Astrocyte of the cerebellum (primary cell): ENCODE measurements at regions not wholly inside any gene's neighbourhood (a gene's known extent, or its start where the extent isn't known, plus 50 kb on each side); places are given as distances from the start of the nearest gene placed in this dataset.

Experiments
- DNase-seq: peaks from one replicate; pipeline ENCODE4 v3.0.0-alpha.2; 2011; ENCODE audit warnings: low read depth
- H3K4me3 ChIP-seq: 2 replicates; pipeline ENCODE4 v1.5.1; 2011; ENCODE audit warnings: mild to moderate bottlenecking, low read depth, low read length, moderate library complexity
- in situ Hi-C: cut with HindIII; loops from 2 replicates; pipeline ENCODE4 v1.10.0; 2017; ENCODE audit warnings: low sequenced_read_pairs
- TF ChIP-seq, protein P1 (sequence below): IDR thresholded peaks from 2 replicates; pipeline ENCODE4 v1.5.1; 2012; ENCODE audit warnings: low read length, low read depth, moderate library complexity, mild to moderate bottlenecking; ENCODE audit errors: missing control alignments

DNA sequence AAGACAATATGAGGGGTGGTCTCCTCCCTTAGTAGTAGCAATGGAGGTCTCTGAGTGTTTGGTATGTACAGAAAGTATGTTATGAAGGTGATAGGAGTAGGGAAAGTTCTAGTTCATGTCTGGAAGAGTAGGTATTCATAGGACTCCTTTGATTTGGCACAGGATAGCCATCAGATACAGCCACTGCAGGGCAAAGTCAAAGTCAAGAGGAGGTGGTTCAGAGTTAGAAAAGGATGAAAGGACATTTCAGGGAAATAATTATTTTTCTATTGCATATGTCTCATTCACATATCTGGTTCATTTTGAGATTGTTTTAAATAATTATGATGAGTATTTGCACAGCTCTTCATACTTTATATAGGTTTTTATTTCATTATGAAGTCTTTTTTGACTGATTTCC lies 381.1 kb downstream of the MFSD1 start:
- no peak for DNase-seq
- in situ Hi-C loops = no loop called here
- H3K4me3 ChIP-seq = no peak overlapping the region
- TF ChIP-seq, protein P1, sequence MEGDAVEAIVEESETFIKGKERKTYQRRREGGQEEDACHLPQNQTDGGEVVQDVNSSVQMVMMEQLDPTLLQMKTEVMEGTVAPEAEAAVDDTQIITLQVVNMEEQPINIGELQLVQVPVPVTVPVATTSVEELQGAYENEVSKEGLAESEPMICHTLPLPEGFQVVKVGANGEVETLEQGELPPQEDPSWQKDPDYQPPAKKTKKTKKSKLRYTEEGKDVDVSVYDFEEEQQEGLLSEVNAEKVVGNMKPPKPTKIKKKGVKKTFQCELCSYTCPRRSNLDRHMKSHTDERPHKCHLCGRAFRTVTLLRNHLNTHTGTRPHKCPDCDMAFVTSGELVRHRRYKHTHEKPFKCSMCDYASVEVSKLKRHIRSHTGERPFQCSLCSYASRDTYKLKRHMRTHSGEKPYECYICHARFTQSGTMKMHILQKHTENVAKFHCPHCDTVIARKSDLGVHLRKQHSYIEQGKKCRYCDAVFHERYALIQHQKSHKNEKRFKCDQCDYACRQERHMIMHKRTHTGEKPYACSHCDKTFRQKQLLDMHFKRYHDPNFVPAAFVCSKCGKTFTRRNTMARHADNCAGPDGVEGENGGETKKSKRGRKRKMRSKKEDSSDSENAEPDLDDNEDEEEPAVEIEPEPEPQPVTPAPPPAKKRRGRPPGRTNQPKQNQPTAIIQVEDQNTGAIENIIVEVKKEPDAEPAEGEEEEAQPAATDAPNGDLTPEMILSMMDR = no peak

DNA sequence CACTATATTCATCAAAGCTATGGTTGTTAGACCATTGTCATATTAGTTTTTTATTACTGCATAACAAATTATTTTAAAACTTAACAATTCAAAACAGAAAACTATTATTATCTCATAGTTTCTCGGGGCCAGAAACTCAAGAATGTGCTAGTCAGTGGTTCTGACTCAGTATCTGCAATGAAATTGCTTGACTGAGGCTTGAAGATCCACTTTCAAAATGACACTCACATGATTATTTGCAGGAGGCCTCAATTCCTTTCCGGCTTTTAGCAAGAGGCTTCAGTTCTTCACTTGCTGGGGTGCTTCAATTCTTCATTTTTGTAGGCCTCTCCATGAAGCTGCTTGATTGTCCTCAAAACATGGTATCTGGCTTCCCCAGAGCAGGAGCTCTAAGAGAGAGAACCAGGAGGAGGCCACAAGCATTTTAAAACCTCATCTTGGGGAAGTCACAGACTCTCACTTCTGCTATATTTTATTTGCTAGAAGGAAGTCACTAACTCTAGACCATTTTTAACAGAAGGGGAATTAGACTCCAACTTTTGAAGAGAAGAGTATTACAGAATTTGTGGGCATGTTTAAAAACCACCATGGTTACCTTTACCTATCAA lies 383.7 kb downstream of the MFSD1 start:
- H3K4me3 ChIP-seq = no peak overlapping the region
- in situ Hi-C loops = no loop called here
- TF ChIP-seq, protein P1 = no peak
- no peak for DNase-seq

DNA sequence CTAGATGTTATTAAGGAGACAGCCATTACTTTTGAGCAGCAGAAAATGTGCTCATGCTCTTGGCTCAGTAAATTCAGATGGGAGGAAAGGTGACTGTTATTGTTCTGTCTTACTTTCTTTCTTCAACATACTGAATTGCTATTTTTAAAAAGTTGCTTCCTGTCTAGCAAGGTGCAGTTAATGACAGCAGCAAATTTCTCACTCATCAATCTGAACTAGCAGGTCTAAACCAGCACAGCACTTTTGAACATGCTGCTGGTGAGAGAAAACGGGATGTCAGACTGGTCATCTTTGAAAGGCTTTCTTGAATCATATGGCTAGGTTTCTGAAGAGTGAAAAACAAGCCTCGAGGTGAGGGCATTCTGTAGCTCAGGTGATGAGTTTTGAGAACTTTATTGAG lies 384.7 kb downstream of the MFSD1 start:
- H3K4me3 ChIP-seq = no peak overlapping the region
- in situ Hi-C loops = no loop called here
- no peak for DNase-seq
- TF ChIP-seq, protein P1 = no peak

DNA sequence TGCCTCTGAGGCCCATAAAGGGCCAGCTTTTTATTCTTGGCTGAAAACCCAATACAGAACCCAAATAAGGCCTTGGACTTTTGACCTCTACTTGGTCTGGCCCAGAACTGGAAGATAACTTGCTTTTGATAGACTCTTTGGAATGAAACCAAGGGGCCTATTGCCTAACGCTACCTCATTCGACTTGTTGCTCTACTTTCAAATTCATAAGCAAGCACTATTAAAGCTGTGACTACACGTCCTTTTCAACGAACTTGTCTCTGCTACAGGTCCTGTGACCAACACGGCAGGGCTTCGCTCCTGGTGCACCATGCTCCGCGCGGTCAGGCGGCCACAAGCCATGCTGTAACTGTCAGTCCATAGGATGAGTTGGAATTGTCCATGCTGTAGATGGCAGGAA lies 385.4 kb downstream of the MFSD1 start:
- TF ChIP-seq, protein P1 = no peak
- in situ Hi-C loops = no loop called here
- no peak overlapping the region for H3K4me3 ChIP-seq
- no peak for DNase-seq

DNA sequence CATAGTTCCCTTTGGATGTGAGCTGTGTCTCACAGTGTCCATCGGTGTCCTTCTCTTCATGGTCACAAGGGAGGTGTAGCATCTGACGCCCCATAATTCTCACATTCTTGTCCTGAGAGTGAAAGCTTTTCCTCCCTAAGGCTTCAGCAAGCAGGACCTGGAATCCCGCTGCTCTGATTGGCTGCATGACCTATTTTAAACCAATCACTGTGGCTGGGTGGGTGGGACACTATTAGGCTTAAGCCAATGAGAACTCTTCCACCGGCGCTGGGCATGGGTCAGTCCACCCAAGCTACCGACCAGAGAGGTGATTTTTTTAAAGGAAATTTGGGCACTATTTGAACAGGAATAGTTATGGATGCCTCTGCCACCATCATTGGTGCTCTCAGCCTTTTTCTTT lies 385.9 kb downstream of the MFSD1 start:
- TF ChIP-seq, protein P1 = no peak
- no peak for DNase-seq
- in situ Hi-C loops = no loop called here
- no peak overlapping the region for H3K4me3 ChIP-seq

DNA sequence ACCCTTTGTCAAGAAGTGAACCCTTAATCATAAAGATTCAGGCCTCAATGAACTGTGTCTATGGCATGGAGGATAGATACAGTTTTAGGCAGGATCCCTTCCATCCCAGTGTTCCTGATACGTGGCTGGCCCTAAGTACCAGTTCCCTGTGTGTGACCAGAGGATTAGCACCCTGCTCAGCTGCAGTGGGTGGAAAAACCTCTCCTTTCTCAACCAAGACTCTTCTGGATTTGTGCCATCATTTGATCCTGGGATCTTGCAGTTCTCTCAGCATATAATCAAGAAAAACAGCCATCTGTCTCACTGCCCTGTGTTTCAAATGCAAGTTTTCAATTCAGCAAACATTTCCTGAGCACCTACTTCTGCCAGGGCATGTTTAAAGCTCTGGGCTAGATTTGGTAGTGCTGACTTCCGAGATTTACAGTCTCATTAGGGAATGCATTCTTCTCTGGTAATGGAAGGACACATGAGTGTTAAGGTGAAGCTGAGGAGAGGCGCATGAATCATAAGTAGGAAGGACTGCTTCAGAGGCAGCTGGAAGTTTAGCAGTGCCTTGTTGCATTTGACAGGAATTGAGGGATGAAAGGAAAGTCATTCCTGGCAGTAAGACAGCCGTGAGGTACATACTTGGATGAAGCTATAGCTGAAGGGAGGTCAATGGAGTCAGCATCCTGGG lies 388.3 kb downstream of the MFSD1 start:
- in situ Hi-C loops = no loop called here
- no peak for DNase-seq
- no peak overlapping the region for H3K4me3 ChIP-seq
- TF ChIP-seq, protein P1 = no peak
